GM06990 (cell line): ENCODE measurements at regions not wholly inside any gene's neighbourhood (a gene's known extent, or its start where the extent isn't known, plus 50 kb on each side); places are given as distances from the start of the nearest gene placed in this dataset.

Source experiments
- DNase-seq: peaks from one replicate; pipeline ENCODE4 v3.0.0-alpha.2; 2011; ENCODE audit not compliant: insufficient read length; ENCODE audit errors: extremely low read depth
- H3K27me3 ChIP-seq: replicated peaks from 2 replicates; pipeline ENCODE4 v1.6.0; 2011; ENCODE audit warnings: low read length; ENCODE audit not compliant: control insufficient read depth, insufficient read depth
- H3K36me3 ChIP-seq: 2 replicates; pipeline ENCODE4 v1.5.1; 2011; ENCODE audit warnings: low read length; ENCODE audit not compliant: control insufficient read depth, insufficient read depth
- H3K4me3 ChIP-seq: replicated peaks from 2 replicates; pipeline ENCODE4 v1.5.1; 2011; ENCODE audit warnings: low read depth, mild to moderate bottlenecking, control low read depth, low read length
- TF ChIP-seq, protein P1 (sequence below): IDR thresholded peaks from 2 replicates; pipeline ENCODE4 v1.5.1; 2011; ENCODE audit warnings: low read length, control low read depth, mild to moderate bottlenecking, inconsistent platforms; ENCODE audit not compliant: insufficient read depth, poor library complexity, severe bottlenecking

DNA sequence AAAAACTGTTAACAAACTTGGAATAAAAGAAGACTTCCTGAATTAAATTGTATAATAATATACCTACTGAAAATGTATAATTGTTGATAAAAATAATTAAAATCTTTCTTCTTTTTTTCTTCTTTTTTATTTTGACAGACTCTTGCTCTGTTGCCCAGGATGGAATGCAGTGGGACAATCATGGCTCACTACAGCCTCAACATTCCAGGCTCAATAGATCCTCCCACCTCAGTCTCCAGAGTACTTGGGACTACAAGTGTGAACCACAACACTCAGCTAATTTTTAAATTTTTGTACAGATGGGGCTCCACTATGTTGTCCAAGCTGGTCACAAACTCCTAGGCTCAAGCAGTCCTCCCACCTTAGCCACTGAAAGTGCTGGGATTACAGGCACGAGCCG is 1063.8 kb upstream of the CNTN5 start:
- TF ChIP-seq, protein P1, sequence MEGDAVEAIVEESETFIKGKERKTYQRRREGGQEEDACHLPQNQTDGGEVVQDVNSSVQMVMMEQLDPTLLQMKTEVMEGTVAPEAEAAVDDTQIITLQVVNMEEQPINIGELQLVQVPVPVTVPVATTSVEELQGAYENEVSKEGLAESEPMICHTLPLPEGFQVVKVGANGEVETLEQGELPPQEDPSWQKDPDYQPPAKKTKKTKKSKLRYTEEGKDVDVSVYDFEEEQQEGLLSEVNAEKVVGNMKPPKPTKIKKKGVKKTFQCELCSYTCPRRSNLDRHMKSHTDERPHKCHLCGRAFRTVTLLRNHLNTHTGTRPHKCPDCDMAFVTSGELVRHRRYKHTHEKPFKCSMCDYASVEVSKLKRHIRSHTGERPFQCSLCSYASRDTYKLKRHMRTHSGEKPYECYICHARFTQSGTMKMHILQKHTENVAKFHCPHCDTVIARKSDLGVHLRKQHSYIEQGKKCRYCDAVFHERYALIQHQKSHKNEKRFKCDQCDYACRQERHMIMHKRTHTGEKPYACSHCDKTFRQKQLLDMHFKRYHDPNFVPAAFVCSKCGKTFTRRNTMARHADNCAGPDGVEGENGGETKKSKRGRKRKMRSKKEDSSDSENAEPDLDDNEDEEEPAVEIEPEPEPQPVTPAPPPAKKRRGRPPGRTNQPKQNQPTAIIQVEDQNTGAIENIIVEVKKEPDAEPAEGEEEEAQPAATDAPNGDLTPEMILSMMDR: no peak
- Histone ChIP-seq H3K4me3 (no peak overlapping the region), H3K36me3 (no peaks in the 10 kb centered on the region), H3K27me3 (no peaks in the 10 kb centered on the region)
- DNase-seq: no peak

DNA sequence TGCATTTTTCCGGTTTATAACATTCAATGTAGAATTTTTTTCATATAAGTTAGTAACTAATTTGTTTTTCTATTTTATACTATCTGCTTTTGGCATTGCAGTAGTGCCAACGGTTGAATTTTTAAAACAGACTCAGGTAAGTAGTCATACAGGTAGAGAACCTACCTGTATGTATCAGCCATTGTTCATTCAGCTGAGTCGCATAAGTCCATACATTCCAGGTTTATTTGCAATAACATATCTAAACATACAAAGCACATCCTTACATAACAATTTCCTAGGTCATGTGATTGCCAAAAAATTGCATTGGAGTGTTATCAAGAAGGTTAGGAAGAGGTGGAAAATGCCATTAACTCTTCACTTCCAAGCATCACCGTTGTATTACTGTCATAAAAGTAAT is 1059.3 kb upstream of the CNTN5 start:
- Histone ChIP-seq H3K27me3 (no peaks in the 10 kb centered on the region), H3K4me3 (no peak overlapping the region), H3K36me3 (no peaks in the 10 kb centered on the region)
- TF ChIP-seq, protein P1: no peak
- DNase-seq: no peak

DNA sequence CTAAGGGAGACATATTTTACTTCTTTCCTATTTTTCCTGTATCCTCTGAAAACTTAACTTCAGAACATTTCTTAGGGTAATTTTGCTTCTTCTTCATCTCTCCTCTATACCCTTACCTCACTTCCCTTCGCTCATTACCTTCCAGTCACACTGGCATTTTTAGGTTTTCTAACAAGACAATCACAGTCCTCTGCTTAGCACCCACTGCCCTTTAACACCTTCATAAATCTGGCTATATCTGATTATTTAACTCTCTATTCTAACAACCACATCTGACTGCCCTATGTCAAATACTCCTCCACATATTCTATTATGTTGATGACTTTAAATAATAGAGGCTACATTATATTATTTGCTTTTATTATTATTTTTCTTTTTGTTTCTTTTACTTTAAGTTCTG is 1058.0 kb upstream of the CNTN5 start:
- H3K27me3 ChIP-seq: no peaks in the 10 kb centered on the region
- TF ChIP-seq, protein P1: no peak
- H3K36me3 ChIP-seq: no peaks in the 10 kb centered on the region
- H3K4me3 ChIP-seq: no peak overlapping the region
- DNase-seq: no peak

DNA sequence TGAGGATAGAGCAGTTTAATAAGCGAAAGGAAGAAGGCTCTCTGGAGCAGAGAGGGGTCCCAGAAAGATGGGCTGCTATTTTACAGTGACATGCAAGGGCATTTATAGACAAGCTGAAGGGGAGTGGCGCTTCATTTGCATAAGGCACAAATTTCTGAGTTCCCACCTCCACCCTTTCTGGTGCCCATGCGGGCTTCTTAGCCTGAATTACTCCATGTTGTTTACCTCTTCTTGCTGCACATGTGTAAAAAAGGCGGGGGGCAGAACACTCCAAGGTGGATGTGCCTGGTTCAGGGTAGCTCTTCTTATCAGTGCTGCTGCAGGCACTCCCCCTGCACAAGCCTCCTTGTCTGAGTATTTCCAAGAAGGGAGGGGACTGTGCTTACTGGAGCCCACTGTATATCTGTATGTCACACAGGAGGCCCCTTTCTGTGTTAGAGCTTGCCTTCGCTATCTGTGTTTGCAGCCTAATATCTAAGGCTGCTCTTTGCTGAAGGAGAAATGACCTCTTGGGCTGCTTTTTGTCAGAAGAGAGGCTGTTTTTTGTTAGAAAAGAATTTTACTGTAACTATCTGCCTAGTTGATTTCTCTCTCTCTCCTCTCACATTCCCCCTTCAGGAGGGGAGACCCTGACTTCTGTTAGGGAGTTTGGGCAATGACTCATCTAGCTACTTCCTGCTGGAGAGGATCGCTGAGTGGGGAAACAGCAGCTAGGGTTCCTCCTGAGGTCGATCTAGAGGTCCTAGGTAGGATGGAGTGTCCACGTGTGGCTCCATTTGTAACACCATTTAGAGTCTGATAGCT is 1057.0 kb upstream of the CNTN5 start:
- no peaks in the 10 kb centered on the region for H3K27me3 ChIP-seq
- TF ChIP-seq, protein P1: no peak
- H3K36me3 ChIP-seq: no peaks in the 10 kb centered on the region
- H3K4me3 ChIP-seq: no peak overlapping the region
- DNase-seq: no peak

DNA sequence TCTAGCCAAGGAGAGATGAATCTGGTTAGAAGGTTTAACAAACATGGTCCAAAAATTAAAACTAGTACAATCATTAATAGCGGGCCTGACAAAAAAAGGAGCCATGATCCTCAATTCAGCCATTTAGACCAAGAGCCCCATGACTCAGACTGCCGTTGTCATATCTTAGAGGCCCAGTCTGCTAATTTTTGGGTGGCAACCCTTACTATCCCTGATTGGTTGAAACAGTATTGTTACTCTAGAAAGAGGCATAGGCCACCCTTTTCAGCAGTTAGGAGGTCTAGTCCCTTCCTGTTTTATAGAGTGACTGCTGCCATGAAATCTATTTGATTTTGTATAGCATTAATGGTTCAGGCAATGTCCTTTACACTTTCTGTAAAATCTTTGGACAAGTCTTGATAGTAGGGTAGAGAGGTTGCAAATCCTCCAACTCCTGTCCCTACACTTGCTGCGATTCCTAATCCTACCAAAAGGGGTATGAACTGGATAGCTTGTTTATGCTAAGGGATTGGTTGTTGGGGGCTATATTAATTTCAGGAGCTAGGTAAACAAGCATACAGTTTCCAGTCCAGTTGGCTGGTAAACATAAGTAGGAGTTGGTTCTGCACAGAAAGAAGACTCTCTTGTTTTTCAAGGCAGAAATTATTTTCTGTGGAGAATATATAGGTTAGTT is 1056.3 kb upstream of the CNTN5 start:
- DNase-seq: no peak
- Histone ChIP-seq H3K27me3 (no peaks in the 10 kb centered on the region), H3K36me3 (no peaks in the 10 kb centered on the region), H3K4me3 (no peak overlapping the region)
- TF ChIP-seq, protein P1: no peak
